ENCODE measurements at regions not wholly inside any gene's neighbourhood (a gene's known extent, or its start where the extent isn't known, plus 50 kb on each side); places are given as distances from the start of the nearest gene placed in this dataset.

DNA sequence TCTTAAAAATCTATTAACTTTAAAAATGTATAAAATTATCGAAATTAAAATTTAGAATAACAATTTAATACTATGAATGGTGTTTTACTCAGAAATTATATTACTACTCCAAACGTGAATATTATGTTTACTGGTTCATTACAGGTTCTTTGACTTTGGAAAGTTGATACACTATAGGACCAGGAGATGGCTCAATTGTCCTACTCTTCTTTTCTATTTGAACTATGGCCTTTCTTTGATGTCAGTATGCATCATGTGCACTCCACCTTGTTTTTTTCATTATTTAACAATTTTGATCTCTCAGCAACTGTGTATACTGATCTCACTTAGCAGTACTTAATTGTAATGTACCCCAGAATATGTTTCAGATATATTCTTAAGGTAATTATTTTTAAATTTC lies 391.5 kb upstream of the MANEA start:
- H3K4me1 ChIP-seq (ENCODE audit: insufficient read depth, low read length), result no peaks in the 10 kb centered on the region
- H3K9ac ChIP-seq (ENCODE audit: low read length), result no peak overlapping the region
- no peak overlapping the region for H3K27ac ChIP-seq (ENCODE audit: low read depth, low read length)
- H3K27me3 ChIP-seq (ENCODE audit: insufficient read depth, low read length), result no peaks in the 10 kb centered on the region
- H4K20me1 ChIP-seq (ENCODE audit: insufficient read depth, low read length), result no peaks in the 10 kb centered on the region
- H3K9me3 Mint-ChIP-seq (ENCODE audit: unreplicated experiment), result no peaks in the 10 kb centered on the region
- H3K36me3 ChIP-seq (ENCODE audit: insufficient read depth, low read length), result no peaks in the 10 kb centered on the region
- H3K27ac Mint-ChIP-seq (ENCODE audit: unreplicated experiment), result no peak overlapping the region
- no peaks in the 10 kb centered on the region for H3K9me3 ChIP-seq (ENCODE audit: insufficient read depth, low read depth, low read length)
- no peak overlapping the region for H3K4me2 ChIP-seq (ENCODE audit: low read length)
- TF ChIP-seq EZH2 (IDR thresholded peaks at IDR 0.05; ENCODE audit: insufficient read depth, low read length), result no peak
- TF ChIP-seq, protein P1, sequence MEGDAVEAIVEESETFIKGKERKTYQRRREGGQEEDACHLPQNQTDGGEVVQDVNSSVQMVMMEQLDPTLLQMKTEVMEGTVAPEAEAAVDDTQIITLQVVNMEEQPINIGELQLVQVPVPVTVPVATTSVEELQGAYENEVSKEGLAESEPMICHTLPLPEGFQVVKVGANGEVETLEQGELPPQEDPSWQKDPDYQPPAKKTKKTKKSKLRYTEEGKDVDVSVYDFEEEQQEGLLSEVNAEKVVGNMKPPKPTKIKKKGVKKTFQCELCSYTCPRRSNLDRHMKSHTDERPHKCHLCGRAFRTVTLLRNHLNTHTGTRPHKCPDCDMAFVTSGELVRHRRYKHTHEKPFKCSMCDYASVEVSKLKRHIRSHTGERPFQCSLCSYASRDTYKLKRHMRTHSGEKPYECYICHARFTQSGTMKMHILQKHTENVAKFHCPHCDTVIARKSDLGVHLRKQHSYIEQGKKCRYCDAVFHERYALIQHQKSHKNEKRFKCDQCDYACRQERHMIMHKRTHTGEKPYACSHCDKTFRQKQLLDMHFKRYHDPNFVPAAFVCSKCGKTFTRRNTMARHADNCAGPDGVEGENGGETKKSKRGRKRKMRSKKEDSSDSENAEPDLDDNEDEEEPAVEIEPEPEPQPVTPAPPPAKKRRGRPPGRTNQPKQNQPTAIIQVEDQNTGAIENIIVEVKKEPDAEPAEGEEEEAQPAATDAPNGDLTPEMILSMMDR (IDR thresholded peaks at IDR 0.05; ENCODE audit: insufficient read depth, low read depth, low read length), result no peak
- H3K4me3 Mint-ChIP-seq (ENCODE audit: unreplicated experiment), result no peak overlapping the region
- no peaks in the 10 kb centered on the region for H3K79me2 ChIP-seq (ENCODE audit: insufficient read depth, low read length)
- H2AFZ ChIP-seq (ENCODE audit: low read depth, low read length), result no peak overlapping the region
- FAIRE-seq, result no peak
- no peak overlapping the region for H3K4me3 ChIP-seq (ENCODE audit: insufficient read depth, low read depth, low read length)
- no peaks in the 10 kb centered on the region for H3K36me3 Mint-ChIP-seq (ENCODE audit: low read depth, unreplicated experiment)
- no peaks in the 10 kb centered on the region for H3K4me1 Mint-ChIP-seq (ENCODE audit: low read depth, unreplicated experiment)
- no peaks in the 10 kb centered on the region for H3K27me3 Mint-ChIP-seq (ENCODE audit: low read depth, unreplicated experiment)
- no peak for DNase-seq (ENCODE audit: low read depth)

DNA sequence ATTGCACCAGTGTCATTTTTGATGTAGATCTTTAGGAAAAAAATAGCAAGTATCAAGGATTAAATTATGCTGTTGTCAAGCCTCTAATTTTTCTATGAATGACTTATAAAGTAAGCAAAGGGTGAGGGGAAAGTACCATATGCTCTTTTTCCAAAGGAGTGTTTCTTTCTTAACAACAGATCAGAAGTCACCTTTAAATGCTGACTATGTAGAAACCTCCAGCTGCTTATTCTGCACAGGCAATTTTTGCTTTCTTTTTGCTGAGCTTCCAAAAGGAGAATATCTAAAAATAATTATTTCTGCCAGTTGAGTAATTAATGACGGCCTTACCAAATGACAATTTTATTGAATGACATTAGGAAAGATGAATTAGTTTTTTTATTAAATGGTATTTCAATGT lies 390.6 kb upstream of the MANEA start:
- no peaks in the 10 kb centered on the region for H4K20me1 ChIP-seq (ENCODE audit: insufficient read depth, low read length)
- Mint-ChIP-seq H3K4me1 (ENCODE audit: low read depth, unreplicated experiment) (no peaks in the 10 kb centered on the region), H3K27ac (ENCODE audit: unreplicated experiment) (no peak overlapping the region), H3K9me3 (ENCODE audit: unreplicated experiment) (no peaks in the 10 kb centered on the region), H3K36me3 (ENCODE audit: low read depth, unreplicated experiment) (no peaks in the 10 kb centered on the region), H3K27me3 (ENCODE audit: low read depth, unreplicated experiment) (no peaks in the 10 kb centered on the region), H3K4me3 (ENCODE audit: unreplicated experiment) (no peak overlapping the region)
- no peaks in the 10 kb centered on the region for H3K36me3 ChIP-seq (ENCODE audit: insufficient read depth, low read length)
- H3K27me3 ChIP-seq (ENCODE audit: insufficient read depth, low read length), result no peaks in the 10 kb centered on the region
- FAIRE-seq (no peak), DNase-seq (ENCODE audit: low read depth) (no peak)
- no peak for TF ChIP-seq EZH2 (IDR thresholded peaks at IDR 0.05; ENCODE audit: insufficient read depth, low read length)
- no peaks in the 10 kb centered on the region for H3K79me2 ChIP-seq (ENCODE audit: insufficient read depth, low read length)
- no peaks in the 10 kb centered on the region for H3K9me3 ChIP-seq (ENCODE audit: insufficient read depth, low read depth, low read length)
- H3K4me3 ChIP-seq (ENCODE audit: insufficient read depth, low read depth, low read length), result no peak overlapping the region
- no peak overlapping the region for H3K9ac ChIP-seq (ENCODE audit: low read length)
- no peak overlapping the region for H3K27ac ChIP-seq (ENCODE audit: low read depth, low read length)
- no peak overlapping the region for H2AFZ ChIP-seq (ENCODE audit: low read depth, low read length)
- no peak overlapping the region for H3K4me2 ChIP-seq (ENCODE audit: low read length)
- H3K4me1 ChIP-seq (ENCODE audit: insufficient read depth, low read length), result no peaks in the 10 kb centered on the region

DNA sequence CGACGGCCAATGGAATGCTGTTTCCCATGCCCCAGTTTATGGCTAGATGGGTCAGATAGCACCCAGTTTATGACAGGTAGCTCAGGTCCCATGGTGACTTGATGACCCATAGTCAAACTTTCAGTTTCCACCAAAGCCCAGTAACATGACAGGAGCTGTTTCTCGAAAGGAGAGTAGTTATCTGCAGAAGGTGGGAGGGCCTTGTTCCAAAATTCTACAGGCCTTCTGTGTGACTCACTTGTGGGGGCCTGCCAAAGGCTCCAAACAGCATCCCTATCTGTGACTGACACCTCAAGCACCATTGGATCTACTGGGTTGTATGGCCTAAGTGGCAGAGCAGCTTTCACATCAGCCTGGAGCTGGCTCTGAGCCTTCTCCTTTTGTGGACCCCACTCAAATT lies 379.7 kb upstream of the MANEA start:
- H3K36me3 ChIP-seq (ENCODE audit: insufficient read depth, low read length), result no peaks in the 10 kb centered on the region
- H3K27me3 Mint-ChIP-seq (ENCODE audit: low read depth, unreplicated experiment), result no peaks in the 10 kb centered on the region

More for the DNA sequence above, 379.7 kb upstream of the MANEA start:
- Mint-ChIP-seq H3K36me3 (ENCODE audit: low read depth, unreplicated experiment) (no peaks in the 10 kb centered on the region), H3K27ac (ENCODE audit: unreplicated experiment) (no peak overlapping the region), H3K9me3 (ENCODE audit: unreplicated experiment) (no peaks in the 10 kb centered on the region), H3K4me1 (ENCODE audit: low read depth, unreplicated experiment) (no peaks in the 10 kb centered on the region), H3K4me3 (ENCODE audit: unreplicated experiment) (no peak overlapping the region)
- Histone ChIP-seq H3K4me2 (ENCODE audit: low read length) (no peak overlapping the region), H3K4me3 (ENCODE audit: insufficient read depth, low read depth, low read length) (no peak overlapping the region), H2AFZ (ENCODE audit: low read depth, low read length) (no peak overlapping the region), H3K9ac (ENCODE audit: low read length) (no peak overlapping the region), H3K27ac (ENCODE audit: low read depth, low read length) (no peak overlapping the region), H4K20me1 (ENCODE audit: insufficient read depth, low read length) (no peaks in the 10 kb centered on the region), H3K27me3 (ENCODE audit: insufficient read depth, low read length) (no peaks in the 10 kb centered on the region), H3K79me2 (ENCODE audit: insufficient read depth, low read length) (no peaks in the 10 kb centered on the region), H3K9me3 (ENCODE audit: insufficient read depth, low read depth, low read length) (no peaks in the 10 kb centered on the region), H3K4me1 (ENCODE audit: insufficient read depth, low read length) (no peaks in the 10 kb centered on the region)
- FAIRE-seq (no peak), DNase-seq (ENCODE audit: low read depth) (no peak)
- no peak for TF ChIP-seq EZH2 (IDR thresholded peaks at IDR 0.05; ENCODE audit: insufficient read depth, low read length)
- TF ChIP-seq, protein P1 (IDR thresholded peaks at IDR 0.05; ENCODE audit: insufficient read depth, low read depth, low read length), result no peak

Measured in astrocyte (in vitro differentiated cells and primary cell).